HCEC 1CT (cell line): ENCODE measurements at regions not wholly inside any gene's neighbourhood (a gene's known extent, or its start where the extent isn't known, plus 50 kb on each side); places are given as distances from the start of the nearest gene placed in this dataset.
A peak's percentile ranks its signal among the peaks of the same experiment; 100 is the strongest.
"Not testable (repeated sequence)": the region's sequence is repeated elsewhere in the genome, so short reads cannot be mapped to it uniquely, and the experiment has no call there.

ENCODE experiments used
- DNase-seq: peaks from one replicate; pipeline ENCODE4 v3.0.0-alpha.2; 2017

DNA sequence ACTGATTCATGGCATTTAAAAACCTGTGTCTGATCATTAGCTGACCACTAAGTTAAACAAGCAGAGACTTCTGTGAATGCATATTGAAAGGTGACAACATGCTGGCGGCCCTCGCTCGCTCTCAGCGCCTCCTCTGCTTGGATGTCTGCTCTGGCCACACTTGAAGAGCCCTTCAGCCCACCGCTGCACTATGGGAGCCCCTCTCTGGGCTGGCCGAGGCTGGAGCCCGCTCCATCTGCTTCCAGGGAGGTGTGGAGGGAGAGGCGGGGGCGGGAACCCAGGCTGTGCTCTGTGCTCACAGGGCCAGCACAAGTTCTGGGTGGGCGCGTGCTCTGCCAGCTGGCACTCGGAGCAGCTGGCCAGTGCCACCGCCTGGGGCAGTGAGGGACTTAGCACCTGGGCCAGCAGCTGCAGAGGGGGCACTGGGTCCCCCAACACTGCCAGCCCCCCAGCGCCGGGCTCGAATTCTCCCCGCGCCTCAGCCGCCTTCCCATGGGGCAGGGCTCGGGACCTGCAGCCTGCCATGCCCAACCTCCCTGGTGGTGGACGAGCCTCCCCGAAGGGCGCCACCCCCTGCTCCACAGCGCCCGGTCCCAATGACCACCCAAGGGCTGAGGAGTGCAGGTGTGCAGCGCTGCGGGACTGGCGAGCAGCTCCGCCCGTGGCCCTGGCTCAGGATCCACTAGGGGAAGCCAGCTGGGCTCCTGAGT lies 252.4 kb downstream of the ZIC4 start:
- no peak for DNase-seq

- DNase-seq = no peak
Observed at GRCh38 chr3:147152476-147152875, 253.9 kb downstream of the ZIC4 start.

- DNase-seq = peak; percentile 17
Observed at GRCh38 chr3:147141516-147142288, 264.6 kb downstream of the ZIC4 start.

DNA sequence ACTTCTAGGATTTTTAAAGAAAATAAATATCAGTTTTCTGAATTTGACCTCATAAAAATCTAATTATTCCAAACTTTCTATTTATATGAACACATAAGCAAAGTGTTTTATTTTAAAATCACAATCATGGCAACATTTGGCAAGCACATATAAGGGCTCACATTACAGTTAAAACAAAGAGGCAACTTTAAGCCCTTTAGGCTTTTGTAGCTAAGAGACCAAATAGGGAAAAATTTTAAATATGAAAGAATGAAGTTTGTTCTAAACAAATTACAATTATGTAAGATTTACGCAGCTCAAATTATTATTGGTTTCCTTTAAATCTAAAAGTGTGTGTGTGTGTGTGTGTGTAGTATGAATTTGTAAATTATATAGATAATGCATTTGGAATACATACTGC lies 267.0 kb downstream of the ZIC4 start:
- no peak for DNase-seq

- DNase-seq = no peak
Observed at GRCh38 chr3:147132168-147132567, 274.2 kb downstream of the ZIC4 start.

DNA sequence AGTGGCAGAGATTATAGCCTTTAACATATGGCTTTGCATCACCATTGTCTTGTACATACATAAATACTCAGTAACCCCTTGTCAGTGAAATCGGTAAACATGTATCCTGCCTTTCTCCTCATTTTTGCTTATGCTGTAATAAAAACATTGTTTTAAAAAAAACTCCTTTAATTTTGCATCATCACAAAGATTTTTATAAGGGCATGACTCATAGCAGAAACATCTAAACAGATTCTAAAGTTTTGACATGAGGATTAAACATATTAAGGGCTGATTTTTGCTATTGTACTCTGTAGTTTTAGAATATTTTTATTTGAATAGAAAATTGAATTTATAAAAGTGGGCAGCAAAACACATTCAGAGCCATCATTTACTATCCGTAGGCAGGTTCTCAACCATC lies 275.9 kb downstream of the ZIC4 start:
- peak; percentile 74 for DNase-seq

GRCh38 chr3:147129665-147130064 lies 276.7 kb downstream of the ZIC4 start:
- no peak for DNase-seq

GRCh38 chr3:147122350-147122749 lies 284.0 kb downstream of the ZIC4 start:
- DNase-seq = no peak

DNA sequence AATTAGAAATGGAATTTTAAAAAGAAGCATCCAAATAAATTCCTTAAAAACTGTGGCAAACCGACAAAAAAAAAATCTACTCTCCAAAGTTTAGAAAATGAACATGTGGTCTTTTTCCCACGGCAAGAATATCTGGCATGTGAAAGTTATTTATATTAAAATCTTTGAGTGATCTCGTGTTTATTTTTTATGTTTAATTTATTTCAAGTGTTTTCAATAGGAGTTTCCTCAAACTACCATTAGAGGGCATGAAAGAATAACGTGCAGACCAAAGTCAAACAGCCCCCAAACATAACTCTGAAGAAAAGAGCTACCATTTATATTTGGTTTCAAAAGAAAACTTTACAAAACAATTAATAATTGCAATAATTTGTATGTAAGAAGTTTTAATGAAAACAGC lies 286.4 kb downstream of the ZIC4 start:
- peak; percentile 49 for DNase-seq

DNA sequence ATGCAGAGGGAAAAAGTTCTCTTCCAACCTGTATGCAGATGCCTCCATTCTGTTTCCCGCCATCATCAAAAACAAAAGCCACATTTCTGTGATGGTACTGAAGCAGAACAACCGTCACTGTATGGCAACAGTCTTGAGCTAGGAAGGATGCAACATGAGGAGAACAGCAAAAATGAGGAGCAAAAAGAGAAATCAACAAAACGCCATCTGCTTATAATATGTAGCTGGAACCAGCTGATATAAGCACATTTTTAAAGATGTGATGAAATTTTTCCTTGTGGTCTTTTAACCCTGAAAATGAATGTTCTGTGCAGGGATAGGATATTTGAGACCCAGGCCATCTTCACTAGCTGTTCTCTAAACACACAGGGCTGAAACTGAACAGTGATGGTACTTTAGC lies 287.0 kb downstream of the ZIC4 start:
- no peak for DNase-seq

DNA sequence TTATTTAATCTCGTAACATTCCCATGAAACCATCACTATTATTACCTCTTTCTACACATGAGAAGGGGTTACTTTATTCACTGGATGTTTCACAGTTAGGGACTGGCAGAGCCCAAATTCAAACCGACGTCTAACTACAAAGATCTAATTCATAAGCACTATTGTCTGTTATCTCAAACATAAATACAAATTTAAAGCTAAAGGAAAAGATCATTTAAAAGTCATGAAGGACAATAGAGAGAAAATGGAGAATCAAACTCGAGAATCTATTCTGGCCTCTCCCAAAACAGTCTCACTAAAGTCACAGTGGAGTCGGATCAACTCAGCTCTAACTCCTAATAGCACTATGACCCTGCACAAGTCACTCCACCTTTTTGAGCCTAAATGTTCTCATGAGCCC lies 287.7 kb downstream of the ZIC4 start:
- DNase-seq = no peak

GRCh38 chr3:147117631-147118030 lies 288.7 kb downstream of the ZIC4 start:
- no peak for DNase-seq

DNA sequence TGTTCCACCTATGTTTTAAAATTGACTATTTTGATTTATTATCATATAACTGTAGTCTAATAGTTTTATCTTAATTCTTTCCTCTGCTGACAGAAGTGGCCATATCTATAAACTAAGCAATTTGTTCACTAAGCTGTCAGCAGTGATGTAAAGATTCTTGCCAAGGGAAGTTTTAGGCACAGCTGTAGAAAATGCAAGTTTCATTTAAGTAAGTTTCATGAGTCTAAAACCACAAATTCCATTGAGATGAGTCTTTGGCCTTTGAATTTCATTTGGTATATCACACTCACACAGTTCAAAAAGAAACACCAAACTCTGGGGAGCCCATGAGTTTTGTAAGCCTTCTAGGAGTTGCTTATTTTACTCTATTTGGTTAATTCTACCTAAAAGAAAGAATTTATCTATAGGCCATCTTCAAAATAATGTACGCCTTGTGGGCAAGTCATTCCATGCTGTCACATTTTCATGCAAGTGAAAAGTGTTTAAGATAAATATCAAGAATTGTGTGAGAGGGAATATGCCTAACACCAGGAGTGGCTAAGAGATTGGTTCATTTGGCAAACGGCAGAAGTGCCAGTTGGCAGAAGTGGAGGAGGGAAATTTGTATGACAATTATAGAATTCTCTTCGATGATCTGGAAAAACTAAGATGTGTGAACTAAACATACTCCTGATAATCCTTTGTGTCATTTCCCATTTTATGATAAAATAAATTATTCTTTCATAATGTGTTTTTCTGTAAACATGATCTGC lies 292.9 kb downstream of the ZIC4 start:
- peak; percentile 95 for DNase-seq

DNA sequence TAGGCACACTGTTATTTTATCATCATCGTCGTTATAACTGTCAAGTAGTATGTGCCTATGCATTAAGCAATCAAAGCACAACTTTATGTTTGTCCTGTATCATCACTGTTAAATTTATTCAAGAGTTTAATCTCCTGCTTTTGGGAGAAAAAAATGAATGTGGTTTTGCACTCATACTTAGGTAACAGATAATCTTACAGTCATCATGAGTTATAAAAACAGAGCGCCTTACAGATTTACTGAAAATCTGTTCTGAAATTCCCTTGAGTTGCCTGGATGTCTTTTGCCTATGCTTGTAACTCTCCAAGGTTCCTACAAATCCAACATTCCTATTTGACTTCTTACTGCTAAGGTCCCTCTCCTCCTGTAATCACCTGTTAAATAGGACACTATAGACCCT lies 307.3 kb downstream of the ZIC4 start:
- peak; percentile 6 for DNase-seq

- peak; percentile 42 for DNase-seq
Observed at GRCh38 chr3:147090461-147090860, 315.9 kb downstream of the ZIC4 start.

- no peak for DNase-seq
Observed at GRCh38 chr3:147089286-147089685, 317.1 kb downstream of the ZIC4 start.

DNA sequence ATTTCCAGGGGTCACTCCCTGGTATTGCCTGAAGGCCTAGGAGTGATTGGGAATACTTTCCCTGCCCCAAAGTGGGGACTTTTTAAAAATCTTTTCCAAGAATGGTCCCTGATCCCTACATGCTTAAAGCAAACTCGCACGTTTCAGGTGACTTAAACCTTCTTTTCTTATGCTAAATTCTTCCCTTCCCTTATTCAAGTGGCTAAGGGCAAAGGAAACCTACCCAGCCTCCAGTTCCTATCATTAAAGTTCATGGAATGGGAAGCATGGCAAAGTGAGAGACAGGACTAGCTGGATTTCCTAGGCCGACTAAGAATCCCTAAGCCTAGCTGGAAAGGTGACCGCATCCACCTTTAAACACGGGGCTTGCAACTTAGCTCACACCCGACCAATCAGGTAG lies 346.8 kb downstream of the ZIC4 start:
- not testable (repeated sequence) for DNase-seq

DNA sequence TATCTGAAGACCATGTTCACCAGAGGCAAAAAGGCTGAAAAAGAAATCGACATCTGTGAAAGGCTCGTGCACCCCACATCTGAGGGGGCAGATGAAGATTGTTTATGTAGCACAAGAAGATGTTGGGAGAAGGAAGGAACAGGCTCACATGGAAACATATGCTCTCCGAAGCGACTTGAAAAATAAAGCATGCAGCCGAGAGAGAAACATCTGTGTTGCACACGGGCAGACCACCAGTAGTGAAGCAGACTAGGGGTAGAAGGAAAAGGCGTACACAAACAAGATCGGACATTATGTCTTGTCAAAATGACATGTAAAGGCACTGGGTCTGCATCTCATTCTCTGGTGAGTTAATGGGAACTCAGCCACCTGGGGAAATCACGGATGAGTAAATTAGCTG lies 356.5 kb downstream of the ZIC4 start:
- DNase-seq = no peak

- DNase-seq = no peak
Observed at GRCh38 chr3:147049305-147049704, 357.0 kb downstream of the ZIC4 start.

GRCh38 chr3:147046916-147047315 lies 359.4 kb downstream of the ZIC4 start:
- no peak for DNase-seq

DNA sequence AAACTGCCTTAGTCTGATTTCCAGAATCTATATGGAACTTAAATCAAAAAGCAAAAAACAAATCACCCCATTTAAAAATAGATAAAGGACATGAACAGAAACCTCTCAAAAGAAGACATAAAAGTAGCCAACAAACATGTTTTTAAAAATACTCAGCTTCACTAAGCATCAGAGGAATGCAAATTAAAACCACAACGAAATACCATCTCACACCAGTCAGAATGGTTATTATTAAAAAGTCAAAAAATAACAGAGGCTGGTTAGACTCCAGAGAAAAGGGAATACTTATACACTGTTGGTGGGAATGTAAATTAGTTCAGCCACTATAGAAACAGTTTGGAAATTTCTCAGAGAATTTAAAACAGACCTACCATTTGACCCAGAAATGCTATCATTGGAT lies 367.9 kb downstream of the ZIC4 start:
- peak; percentile 51 for DNase-seq

DNA sequence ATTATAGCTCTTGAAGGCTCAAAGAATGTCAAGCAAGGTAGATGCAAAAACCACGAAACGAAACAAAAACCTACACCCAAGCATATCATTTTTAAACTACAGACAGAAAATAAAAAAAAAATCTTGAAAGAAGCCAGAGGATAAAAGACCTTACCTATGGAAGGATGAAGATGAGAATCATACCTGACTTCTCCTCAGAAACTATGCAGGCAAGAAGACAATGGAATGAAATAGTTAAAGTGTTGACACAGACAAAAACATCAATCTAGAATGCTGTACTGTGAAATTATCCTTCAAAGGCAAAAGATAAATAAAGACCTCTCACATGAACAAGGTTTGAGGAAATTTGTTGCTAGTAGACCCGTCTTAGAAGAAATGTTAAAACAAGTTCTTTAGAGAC lies 372.0 kb downstream of the ZIC4 start:
- no peak for DNase-seq

GRCh38 chr3:147030274-147030673 lies 376.1 kb downstream of the ZIC4 start:
- DNase-seq = no peak

GRCh38 chr3:147015334-147015733 lies 391.0 kb downstream of the ZIC4 start:
- no peak for DNase-seq
